Cardiac fibroblast (primary cell): ENCODE measurements at regions not wholly inside any gene's neighbourhood (a gene's known extent, or its start where the extent isn't known, plus 50 kb on each side); places are given as distances from the start of the nearest gene placed in this dataset.

Source experiments
- DNase-seq, 2 donors: peaks; one replicate each; pipeline versions ENCODE4 v3.0.0 to v3.0.0-alpha.2; 2010; ENCODE audit warnings: low read depth in 2 of 2
- H3K4me3 ChIP-seq, 2 donors: replicated peaks in 1 of 2; 1 replicate in 1 of 2; 2 replicates in 1 of 2; pipeline ENCODE4 v1.5.1; 2011; ENCODE audit warnings: low read depth in 2 of 2, low read length in 2 of 2, mild to moderate bottlenecking in 2 of 2, moderate library complexity in 1 of 2
- CTCF ChIP-seq: IDR thresholded peaks from one replicate; pipeline ENCODE4 v1.5.1; 2011; ENCODE audit warnings: low read depth, mild to moderate bottlenecking, low read length, inconsistent platforms

- peak; percentile 80 for TF ChIP-seq CTCF
- no peak overlapping the region for H3K4me3 ChIP-seq
- peak; percentile 48 to 50 for DNase-seq
Measured at GRCh38 chr15:69729167-69729748, 276.6 kb downstream of the RPLP1 start.

- DNase-seq: peak in 1 of 2 donors; percentile 26
- no peak overlapping the region for H3K4me3 ChIP-seq
- no peak for TF ChIP-seq CTCF
Measured at GRCh38 chr15:69730281-69731080, 277.9 kb downstream of the RPLP1 start.

- DNase-seq: no peak
- no peak overlapping the region for H3K4me3 ChIP-seq
- no peak for TF ChIP-seq CTCF
Measured at GRCh38 chr15:69731081-69731330, 278.4 kb downstream of the RPLP1 start.

- DNase-seq: no peak
- TF ChIP-seq CTCF: no peak
- no peak overlapping the region for H3K4me3 ChIP-seq
Measured at GRCh38 chr15:69731581-69731980, 279.0 kb downstream of the RPLP1 start.

GRCh38 chr15:69732133-69732532 lies 279.5 kb downstream of the RPLP1 start:
- H3K4me3 ChIP-seq: no peak overlapping the region
- no peak for TF ChIP-seq CTCF
- no peak for DNase-seq

GRCh38 chr15:69734699-69735098 lies 282.1 kb downstream of the RPLP1 start:
- no peak overlapping the region for H3K4me3 ChIP-seq
- no peak for TF ChIP-seq CTCF
- DNase-seq: no peak
